ENCODE measurements at regions not wholly inside any gene's neighbourhood (a gene's known extent, or its start where the extent isn't known, plus 50 kb on each side); places are given as distances from the start of the nearest gene placed in this dataset.

GRCh38 chr22:48804811-48805301 lies 1022.8 kb downstream of the BRD1 start:
- no peak for DNase-seq

DNA sequence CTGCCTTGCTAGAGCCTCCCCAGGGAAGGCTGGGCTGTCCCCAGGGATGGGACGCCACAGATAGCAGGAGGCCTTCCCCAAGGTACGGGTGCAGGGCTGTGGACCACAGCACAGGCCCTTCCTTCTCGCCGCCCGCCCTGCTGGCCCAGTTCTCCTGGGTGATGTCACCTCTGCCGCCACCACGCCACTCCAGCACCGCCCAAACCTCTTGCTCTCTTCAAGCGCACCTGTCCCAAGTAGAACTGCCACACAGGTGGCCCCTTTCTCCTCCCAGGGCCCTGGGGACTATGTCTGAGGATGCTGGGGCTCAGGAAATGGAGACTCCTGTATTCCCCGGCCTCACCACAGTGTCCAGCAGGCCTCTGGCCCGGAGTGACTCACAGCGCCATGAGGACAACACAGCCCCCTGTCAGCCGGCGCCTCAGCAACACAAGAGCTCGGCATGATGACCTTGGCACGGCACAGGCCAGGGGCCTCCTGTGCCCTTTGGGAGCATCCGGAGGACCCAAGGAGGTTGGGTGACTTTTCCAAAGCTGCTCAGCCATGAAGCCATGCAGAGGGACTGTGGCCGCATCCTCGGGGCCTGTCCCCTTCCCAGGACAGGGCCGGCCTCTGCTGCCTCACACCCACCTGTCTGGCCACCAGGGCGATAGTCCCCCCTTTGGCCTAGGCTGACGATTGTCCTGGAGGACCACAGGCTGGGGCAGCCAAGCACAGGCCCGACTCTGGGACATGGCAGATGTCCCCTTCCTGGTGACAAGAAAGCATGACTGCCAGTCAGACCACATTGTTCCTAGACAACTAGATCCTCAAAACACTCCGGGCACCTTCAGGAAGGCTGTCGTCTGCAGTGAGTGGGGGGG lies 1023.5 kb downstream of the BRD1 start:
- DNase-seq = no peak

DNA sequence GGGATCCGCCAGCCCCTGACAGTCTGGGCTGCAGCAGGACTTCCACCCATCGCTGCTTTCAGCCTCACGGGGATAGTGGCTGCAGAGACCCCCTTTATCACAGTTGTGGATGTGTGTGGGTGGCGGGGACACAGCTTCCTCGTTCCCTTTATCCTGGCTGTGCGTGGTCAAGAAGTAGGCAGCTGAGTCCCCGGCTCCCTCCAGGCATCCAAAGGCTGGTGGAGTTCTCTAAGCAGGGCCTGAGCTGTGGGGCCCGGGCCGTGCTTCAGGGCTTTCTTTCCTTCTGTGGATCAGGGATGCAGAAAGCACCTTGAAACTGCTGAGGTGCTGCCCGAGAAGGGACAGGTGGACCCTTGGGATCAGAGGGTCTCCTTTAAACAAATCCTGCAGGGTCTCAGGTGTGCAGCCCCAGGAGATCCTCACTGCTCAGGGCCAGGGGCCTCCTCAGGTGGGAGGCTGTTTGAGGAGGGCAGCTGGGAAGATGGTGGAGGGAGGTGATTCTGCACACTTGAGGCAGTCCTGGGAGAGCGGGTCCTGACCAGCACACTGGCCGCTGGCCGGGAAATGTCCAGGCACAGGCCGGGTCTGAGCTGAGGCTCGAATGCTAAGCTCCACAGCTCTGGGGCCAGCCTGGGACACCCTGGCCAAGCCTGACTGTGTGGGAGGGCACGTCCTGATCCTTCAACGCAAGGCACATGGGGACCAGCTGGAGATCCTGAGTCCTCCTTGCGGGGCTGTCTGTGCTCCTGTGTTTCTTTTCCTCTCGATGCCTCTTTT lies 1024.3 kb downstream of the BRD1 start:
- DNase-seq = no peak

DNA sequence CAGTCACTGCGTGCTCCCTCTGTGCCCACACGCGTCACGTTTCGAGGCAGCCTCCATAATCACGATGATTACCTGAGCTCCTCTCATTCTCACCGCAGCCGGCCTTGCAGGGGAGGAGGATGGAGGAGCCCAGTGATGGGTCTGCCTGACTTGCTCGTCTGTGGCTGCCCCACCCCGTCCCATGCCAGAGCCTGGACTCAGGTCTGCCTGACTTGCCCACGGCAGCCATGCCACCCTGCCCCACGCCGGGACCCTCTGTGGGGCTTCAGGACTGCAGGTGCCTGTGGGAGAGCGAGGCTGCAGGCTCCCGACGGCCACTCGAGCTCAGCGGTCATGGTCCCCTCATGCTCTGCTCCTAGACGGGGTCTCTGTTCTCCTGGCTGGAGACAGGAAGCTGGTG lies 1025.1 kb downstream of the BRD1 start:
- no peak for DNase-seq

GRCh38 chr22:48800886-48801607 lies 1026.6 kb downstream of the BRD1 start:
- no peak for DNase-seq

DNA sequence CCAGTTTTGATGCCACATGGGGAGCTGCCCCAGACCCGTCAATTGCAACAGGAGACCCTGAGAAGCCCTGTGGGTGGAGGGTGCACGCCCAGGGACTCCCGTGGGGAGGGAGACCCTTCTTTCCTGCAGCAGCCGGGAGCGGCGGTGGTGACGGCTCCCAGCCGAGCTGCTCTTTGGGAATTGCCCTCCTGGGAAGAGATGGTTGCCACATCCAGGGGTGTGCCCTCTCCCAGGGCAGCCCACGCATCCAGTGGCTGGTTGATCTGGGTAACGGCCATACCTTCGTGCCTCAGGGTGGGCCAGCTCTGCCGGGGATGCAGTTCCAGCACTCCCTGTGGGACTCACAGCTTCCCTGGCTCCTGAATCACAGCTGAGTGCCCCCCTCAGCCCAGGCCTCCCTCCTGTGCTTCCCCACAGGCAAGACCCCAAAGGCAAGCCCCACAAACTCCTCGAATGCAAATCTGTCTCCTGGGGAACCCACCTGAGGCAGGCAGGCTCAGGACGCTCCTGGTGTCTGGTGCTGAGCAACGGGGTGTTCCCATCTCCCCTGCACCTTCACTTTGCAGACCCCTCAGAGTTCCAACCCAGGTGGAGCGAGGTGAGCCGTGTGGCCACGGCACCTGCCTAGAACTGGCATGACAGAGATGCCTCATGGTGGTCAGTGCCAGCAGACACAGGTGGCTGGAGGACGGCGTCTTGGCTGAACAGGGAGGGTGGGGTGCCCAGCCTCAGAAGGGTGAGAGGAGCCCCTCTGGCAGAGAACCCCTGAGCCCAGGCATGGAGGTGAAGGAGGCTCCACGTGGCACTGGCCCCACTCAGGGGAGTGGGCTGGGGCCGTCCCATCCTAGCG lies 1027.4 kb downstream of the BRD1 start:
- DNase-seq = no peak

GRCh38 chr22:48799227-48799970 lies 1028.3 kb downstream of the BRD1 start:
- no peak for DNase-seq

DNA sequence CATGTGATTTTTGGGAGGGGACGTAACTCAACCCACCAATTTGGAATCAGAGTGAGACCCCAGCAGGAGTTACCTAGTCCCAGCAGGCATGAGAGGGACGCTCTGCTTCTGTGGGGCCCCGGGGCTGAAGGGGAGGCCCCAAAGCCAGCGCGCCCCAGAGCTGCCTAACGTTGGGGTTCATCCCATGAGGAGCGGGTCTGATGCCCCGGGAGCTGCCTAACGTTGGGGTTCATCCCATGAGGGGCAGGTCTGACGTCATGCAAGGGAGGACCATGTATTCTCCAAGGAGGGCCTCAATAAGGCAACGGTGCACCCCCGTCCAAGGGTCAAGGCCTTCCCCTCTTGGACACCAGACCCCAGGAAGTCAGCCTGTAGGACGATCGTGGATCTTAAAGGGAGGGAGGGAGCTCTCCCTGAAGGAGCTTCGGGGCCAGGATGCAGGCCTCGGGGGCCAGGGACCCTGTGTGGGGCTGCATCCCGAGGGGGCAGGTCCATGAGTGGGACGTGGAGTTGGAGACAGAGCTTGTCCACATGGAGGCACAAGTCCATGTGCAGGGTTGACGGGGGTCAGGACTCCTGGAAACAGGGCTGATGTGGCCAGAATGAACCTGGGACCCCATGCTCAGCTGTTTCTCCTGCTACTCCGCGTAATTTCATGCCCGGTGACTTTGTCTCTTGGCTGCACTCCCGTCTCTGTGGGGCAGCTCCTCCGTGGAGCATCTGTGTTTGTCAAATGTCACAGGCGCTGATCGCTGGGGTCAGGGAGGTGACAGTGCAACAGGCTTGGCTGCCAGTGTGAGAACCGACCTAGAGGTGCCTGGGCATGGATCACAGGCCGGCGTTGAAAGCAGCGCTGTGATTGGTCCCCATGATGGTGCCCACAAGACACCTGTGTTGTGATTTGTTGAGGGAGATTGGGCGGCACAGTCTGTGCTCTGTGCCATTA lies 1029.1 kb downstream of the BRD1 start:
- DNase-seq = no peak

DNA sequence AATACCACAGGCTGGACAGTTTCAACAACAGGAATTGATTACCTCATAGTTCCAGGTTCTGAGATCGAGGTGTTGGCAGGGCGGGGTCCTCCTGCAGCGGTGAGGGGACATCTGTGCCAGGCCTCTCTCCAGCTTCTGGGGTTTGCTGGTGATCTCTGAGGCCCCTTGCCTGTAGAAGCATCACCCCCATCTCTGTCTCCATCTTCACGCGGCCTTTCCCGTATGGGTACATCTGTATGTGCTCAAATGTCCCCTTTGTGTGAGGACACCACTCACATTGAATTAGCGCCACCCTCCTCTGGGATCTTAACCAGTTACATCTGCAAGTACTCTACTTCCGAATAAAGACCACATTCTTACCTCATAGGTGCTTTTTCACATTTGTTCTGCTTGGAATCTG lies 1029.9 kb downstream of the BRD1 start:
- DNase-seq = no peak

GRCh38 chr22:48796310-48797015 lies 1031.2 kb downstream of the BRD1 start:
- DNase-seq = no peak

DNA sequence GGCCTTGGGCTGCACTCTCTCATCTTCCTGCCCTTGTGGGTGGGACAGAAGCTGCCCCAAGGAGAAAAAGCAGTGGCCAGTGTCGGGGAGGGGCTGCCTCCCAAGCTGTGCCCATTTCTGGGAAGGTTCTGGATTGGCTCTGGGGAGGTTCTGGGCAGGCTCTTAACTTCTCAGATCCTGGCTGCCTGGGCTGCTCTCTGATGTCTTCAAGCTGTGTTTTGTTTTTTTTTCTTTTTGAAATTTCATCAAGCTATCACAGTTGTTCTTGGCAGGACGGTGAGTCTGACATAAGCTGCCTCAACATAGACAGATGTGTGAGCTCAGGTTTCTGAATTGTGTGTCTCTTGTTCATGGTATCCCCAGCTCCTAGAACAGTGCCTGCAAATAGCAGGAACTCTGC lies 1032.0 kb downstream of the BRD1 start:
- no peak for DNase-seq

DNA sequence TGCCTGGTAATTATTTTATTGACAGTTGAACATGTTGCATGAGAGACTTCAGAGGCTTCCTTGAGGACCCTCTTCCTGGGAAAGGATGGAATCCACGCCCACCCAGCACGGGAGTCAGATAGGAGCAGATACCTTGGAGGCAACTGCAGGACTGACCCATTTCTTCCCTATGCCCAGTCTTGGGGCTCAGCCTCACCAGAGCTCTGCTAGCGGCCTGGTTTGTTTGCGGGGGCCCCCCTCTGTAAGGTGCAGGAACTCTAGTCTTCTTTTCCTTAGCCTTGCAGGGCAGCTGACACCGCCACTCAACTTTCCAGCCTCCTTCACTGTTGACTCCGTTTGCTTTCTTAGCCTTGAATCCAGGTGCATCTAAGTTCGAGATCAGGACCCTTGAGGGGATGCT lies 1032.8 kb downstream of the BRD1 start:
- no peak for DNase-seq

DNA sequence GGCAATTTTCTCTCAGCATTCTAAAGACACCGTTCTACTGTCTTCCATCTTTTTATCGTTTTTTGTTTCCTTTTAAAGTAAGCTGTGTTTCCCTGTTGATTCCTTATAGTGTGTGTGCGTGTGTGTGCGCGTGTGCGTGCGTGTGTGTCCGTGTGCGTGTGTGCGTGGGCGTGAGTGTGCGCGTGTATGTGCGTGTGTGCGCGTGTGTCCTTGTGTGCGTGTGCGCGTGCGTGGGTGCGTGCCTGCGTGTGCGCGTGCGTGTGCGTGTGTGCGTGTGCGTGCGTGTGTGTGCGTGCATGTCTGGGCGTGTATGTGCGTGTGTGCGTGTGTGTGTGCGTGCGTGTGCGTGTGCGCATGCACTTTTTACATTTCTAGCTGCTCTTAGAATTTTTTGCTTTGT lies 1033.7 kb downstream of the BRD1 start:
- DNase-seq = no peak

DNA sequence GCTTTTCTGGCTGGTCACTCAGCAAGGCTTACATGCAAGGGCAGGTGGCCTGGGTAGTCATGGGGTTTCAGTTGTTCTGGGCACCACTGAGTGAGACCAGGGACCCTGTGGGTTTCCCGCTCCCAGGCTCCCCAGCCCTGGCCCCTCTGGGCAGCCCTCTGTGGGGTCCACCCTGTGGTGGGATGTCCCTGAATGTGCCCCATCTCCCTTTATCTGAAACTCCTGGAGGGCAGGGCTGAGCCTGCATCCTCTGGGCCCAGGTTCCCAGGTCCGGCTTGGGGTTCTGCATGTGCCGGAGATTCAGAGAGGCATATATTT lies 1041.0 kb downstream of the BRD1 start:
- no peak for DNase-seq

DNA sequence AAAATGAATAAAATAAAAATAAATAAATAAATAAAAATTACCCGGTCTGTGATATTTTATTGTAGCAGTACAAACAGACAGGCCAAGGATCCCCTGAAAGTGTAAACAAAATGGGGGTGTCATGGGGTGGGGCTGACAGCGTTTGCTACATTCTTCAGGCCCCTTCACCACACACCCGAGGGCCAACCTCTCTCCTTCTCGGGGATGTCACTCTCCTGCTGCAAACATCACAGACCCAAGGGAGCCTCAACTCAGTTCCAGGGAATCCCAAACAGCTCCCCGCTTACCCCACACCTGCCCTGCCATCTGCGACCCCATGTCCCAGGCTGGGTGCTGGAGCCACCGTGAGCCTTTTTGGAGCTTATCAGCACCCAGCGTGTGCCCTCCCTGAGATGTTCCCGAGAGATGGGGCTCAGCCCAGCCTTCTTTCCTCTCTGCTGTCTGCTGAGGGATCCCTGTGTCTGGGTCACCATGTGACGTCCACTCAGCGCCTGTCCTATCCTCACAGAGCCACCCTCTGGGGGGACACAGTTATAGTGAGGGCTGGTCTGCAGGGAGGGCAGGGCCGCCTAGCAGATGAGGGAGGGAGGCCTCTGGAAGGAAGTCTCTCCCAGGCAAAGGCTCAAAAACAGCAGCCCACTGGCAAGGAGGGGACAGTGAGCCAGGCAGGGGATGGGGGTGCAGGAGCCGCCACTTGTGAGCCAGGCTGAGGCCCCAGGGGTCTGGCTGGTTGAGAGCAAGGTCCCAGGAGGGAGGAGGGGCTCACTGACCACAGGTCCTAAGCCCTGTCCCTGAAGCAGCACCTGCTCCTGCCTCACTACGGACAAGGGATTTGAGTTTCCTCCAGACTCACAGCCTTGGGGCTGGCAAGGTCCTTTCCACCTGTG lies 1041.6 kb downstream of the BRD1 start:
- no peak for DNase-seq

DNA sequence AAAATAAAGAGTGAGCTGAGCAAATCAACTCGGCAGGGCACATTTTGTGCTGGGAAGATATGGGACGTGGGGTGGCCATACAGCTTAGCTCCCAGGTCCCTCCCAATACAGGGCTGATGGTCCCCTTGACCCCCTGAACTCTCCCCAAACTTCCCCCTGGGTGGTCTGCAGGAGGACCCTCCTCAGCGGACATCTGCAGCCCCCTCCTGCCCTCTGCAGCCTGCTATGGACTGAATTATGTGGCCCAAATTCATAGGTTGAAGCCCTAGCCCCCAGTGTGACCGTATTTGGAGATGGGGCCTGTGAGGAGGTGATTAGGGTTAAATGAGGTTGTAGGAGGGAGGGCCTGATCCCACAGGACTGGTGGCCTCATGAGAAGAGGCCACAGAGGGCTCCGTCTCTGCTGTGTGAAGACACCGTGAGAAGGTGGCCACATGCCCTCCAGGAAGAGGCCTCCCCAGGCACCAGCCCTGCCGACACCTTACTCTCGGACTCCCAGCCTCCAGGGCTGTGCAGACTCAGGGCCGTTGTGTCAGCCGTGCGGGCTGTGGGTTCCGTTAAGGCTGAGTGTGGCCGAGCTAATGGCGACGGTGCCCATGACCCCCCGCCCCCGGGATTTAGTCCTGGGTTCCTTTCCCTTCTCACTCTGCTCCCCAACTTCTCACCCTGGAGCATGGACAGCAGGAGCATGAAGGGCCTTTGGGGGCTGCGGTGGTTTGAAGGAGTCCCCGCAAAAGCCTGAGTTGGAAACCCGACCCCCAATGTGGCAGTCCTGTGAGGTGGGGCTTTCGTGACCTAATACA lies 1042.8 kb downstream of the BRD1 start:
- DNase-seq = no peak

DNA sequence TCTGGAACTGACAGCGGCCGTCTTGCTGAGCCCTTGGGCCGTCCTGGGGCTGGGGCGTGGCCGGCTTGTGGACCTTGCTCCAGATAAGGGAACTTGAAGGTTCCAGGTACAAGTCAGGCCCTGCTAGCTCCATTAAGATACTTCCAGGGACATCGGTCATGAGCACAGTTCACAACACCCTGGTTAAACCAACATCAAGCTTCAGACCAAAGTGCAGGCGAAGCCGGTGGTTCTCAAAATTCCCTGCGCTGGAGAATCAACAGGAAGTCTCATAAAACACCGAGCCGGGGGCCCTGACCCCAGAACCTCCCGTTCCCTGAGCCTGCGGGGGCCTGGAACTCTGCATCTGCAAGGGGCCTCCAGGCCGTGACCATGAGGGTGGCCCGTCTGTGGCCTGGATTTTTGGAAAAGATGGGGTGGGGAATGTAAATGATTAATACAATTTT lies 1043.8 kb downstream of the BRD1 start:
- no peak for DNase-seq

Data from activated effector memory CD4-positive, alpha-beta T cell treated with Interleukin-2 at 50 U/mL for 16 hours (primary cell).